Natural killer cell (primary cell): ENCODE measurements at regions not wholly inside any gene's neighbourhood (a gene's known extent, or its start where the extent isn't known, plus 50 kb on each side); places are given as distances from the start of the nearest gene placed in this dataset.

Experiments used
- ATAC-seq, 3 donors: fragments of 150-1000 bp in 2 of 3; fragments of 200-7000 bp in 1 of 3; cut with Tn5 transposase; 1 replicate in 1 of 3; 2 replicates in 2 of 3; pipeline ENCODE4 v1.10.0; 2021; ENCODE audit warnings: mild to moderate bottlenecking in 2 of 3, moderate library complexity in 2 of 3
- DNase-seq, 2 donors: peaks; one replicate each; pipeline versions ENCODE4 v3.0.0 to v3.0.0-alpha.2; 2013 to 2021; ENCODE audit warnings: mixed read lengths in 1 of 2
- H3K27ac ChIP-seq: one replicate; pipeline ENCODE4 v1.5.1; 2013; ENCODE audit warnings: mild to moderate bottlenecking, low read length
- H3K27me3 ChIP-seq: one replicate; pipeline ENCODE4 v1.6.1; 2013; ENCODE audit warnings: low read length; ENCODE audit not compliant: control insufficient read depth, insufficient read depth
- H3K36me3 ChIP-seq: one replicate; pipeline ENCODE4 v1.6.1; 2013; ENCODE audit warnings: low read length; ENCODE audit not compliant: control insufficient read depth, insufficient read depth
- H3K4me1 ChIP-seq: one replicate; pipeline ENCODE4 v1.6.1; 2013; ENCODE audit warnings: low read length; ENCODE audit not compliant: control insufficient read depth, insufficient read depth
- H3K4me3 ChIP-seq: one replicate; pipeline ENCODE4 v1.5.1; 2013; ENCODE audit warnings: low read length
- H3K9me3 ChIP-seq: one replicate; pipeline ENCODE4 v1.6.1; 2013; ENCODE audit warnings: low read length; ENCODE audit not compliant: control insufficient read depth, insufficient read depth
- H3K27ac Mint-ChIP-seq, 2 donors: one replicate each; pipeline ENCODE4 v1.8.0; 2022; ENCODE audit warnings: mild to moderate bottlenecking in 2 of 2, mixed read lengths in 2 of 2, moderate library complexity in 1 of 2
- H3K27me3 Mint-ChIP-seq, 2 donors: one replicate each; pipeline ENCODE4 v1.8.0; 2022; ENCODE audit warnings: low read depth in 2 of 2, mixed read lengths in 2 of 2
- H3K36me3 Mint-ChIP-seq: one replicate; pipeline ENCODE4 v1.8.0; 2022; ENCODE audit warnings: mixed read lengths
- H3K4me1 Mint-ChIP-seq, 2 donors: one replicate each; pipeline ENCODE4 v1.8.0; 2022; ENCODE audit warnings: mixed read lengths in 2 of 2
- H3K4me3 Mint-ChIP-seq: one replicate; pipeline ENCODE4 v1.8.0; 2022; ENCODE audit warnings: mild to moderate bottlenecking, moderate library complexity, mixed read lengths
- H3K9me3 Mint-ChIP-seq, 2 donors: one replicate each; pipeline ENCODE4 v1.8.0; 2022; ENCODE audit warnings: mixed read lengths in 2 of 2
- WGBS: methylation state at CpG from one replicate; pipeline ENCODE4 v1.1.7; 2013; ENCODE audit warnings: missing lambda C conversion rate; ENCODE audit not compliant: insufficient coverage; 5-methylcytosine and 5-hydroxymethylcytosine counted together
- intact Hi-C: fragments of 100-400 bp; cut with micrococcal nuclease; formaldehyde crosslinking; loops from one replicate; pipeline ENCODE4 v1.14.2; 2022
- TF ChIP-seq, protein P1 (sequence below): fragments of 200-600 bp; IDR thresholded peaks from one replicate; pipeline ENCODE4 v1.8.0; 2022; ENCODE audit warnings: antibody characterized with exemption

DNA sequence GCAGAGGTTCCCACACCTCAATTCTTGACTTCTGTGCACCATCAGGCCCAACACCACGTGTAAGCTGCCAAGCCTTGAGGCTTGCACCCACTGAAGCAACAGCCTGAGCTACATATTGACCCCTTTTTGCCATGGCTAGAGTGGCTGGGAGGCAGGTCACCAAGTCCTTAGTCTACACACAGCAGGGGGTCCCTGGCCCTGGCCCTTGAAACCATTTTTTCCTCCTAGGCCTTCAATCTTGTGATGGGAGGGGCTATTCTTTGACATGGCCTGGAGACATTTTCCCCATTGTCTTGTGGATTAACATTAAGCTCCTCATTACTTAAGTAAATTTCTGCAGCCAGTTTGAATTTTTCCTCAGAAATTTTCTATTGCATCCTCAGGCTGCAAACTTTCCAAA, 336.6 kb downstream of the IL15 start:
- Mint-ChIP-seq H3K9me3 (peaks cover 5 to 10% of the 10 kb centered on the region in 2 donors), H3K27me3 (no peaks in the 10 kb centered on the region), H3K4me3 (no peak overlapping the region), H3K36me3 (no peaks in the 10 kb centered on the region), H3K27ac (no peak overlapping the region), H3K4me1 (no peaks in the 10 kb centered on the region)
- H3K9me3 ChIP-seq: no peaks in the 10 kb centered on the region
- H3K27ac ChIP-seq: no peak overlapping the region
- 71% methylated on average over 1 of the region's 1 CpG for WGBS
- H3K36me3 ChIP-seq: no peaks in the 10 kb centered on the region
- ATAC-seq (no peak), DNase-seq (no peak)
- no peaks in the 10 kb centered on the region for H3K27me3 ChIP-seq
- no peaks in the 10 kb centered on the region for H3K4me1 ChIP-seq
- intact Hi-C loops: no loop called here
- no peak overlapping the region for H3K4me3 ChIP-seq
- TF ChIP-seq, protein P1, sequence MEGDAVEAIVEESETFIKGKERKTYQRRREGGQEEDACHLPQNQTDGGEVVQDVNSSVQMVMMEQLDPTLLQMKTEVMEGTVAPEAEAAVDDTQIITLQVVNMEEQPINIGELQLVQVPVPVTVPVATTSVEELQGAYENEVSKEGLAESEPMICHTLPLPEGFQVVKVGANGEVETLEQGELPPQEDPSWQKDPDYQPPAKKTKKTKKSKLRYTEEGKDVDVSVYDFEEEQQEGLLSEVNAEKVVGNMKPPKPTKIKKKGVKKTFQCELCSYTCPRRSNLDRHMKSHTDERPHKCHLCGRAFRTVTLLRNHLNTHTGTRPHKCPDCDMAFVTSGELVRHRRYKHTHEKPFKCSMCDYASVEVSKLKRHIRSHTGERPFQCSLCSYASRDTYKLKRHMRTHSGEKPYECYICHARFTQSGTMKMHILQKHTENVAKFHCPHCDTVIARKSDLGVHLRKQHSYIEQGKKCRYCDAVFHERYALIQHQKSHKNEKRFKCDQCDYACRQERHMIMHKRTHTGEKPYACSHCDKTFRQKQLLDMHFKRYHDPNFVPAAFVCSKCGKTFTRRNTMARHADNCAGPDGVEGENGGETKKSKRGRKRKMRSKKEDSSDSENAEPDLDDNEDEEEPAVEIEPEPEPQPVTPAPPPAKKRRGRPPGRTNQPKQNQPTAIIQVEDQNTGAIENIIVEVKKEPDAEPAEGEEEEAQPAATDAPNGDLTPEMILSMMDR: no peak
